Panc1 (cell line): ENCODE measurements at regions not wholly inside any gene's neighbourhood (a gene's known extent, or its start where the extent isn't known, plus 50 kb on each side); places are given as distances from the start of the nearest gene placed in this dataset.

Source experiments
- ATAC-seq: fragments of 200-7000 bp; cut with Tn5 transposase; 2 replicates; pipeline ENCODE4 v1.9.1; 2020; ENCODE audit warnings: mild to moderate bottlenecking, moderate library complexity
- BruUV-seq: library from RNA; stranded (reverse); fragments of 400-500 nt; replicated peaks from 2 replicates; lab custom pipeline; 2021; lab: Mats Ljungman, UMichigan
- CTCF ChIA-PET: fragments of 300-600 bp; sonication (Branson Sonifier 250); formaldehyde crosslinking; loops from one replicate; lab custom pipeline; 2022; ENCODE audit warnings: antibody characterized with exemption; lab: Charles Lee
- POLR2A ChIA-PET: fragments of 300-600 bp; sonication (Branson Sonifier 250); formaldehyde crosslinking; loops from one replicate; lab custom pipeline; 2022; ENCODE audit warnings: antibody characterized with exemption; lab: Charles Lee
- DNase-seq: peaks from one replicate; pipeline ENCODE4 v3.0.0-alpha.2; 2010; ENCODE audit warnings: low read depth, low spot score
- H3K27ac ChIP-seq: 2 replicates; pipeline ENCODE4 v1.5.1; 2011; ENCODE audit warnings: mild to moderate bottlenecking, low read length, inconsistent platforms
- H3K27me3 ChIP-seq: fragments of 200-500 bp; sonication (Bioruptor generic); 2 replicates; pipeline ENCODE4 v1.6.0; 2014; ENCODE audit warnings: low read length, inconsistent platforms; ENCODE audit not compliant: control insufficient read depth, insufficient read depth
- H3K36me3 ChIP-seq: fragments of 200-500 bp; sonication (Bioruptor generic); 2 replicates; pipeline ENCODE4 v1.5.1; 2014; ENCODE audit warnings: inconsistent platforms, mild to moderate bottlenecking, low read length, moderate library complexity; ENCODE audit not compliant: control insufficient read depth, insufficient read depth
- H3K4me1 ChIP-seq: 2 replicates; pipeline ENCODE4 v1.5.1; 2011; ENCODE audit warnings: inconsistent platforms, mild to moderate bottlenecking, low read length, moderate library complexity; ENCODE audit not compliant: control insufficient read depth, insufficient read depth
- H3K4me3 ChIP-seq, 2 experiments: 2 replicates each; pipeline ENCODE4 v1.5.1; 2011 to 2012; ENCODE audit warnings: low read depth in 2 of 2, low read length in 2 of 2, mild to moderate bottlenecking in 2 of 2, inconsistent platforms in 1 of 2, moderate library complexity in 1 of 2
- H3K9me3 ChIP-seq: fragments of 200-500 bp; sonication (Bioruptor generic); 2 replicates; pipeline ENCODE4 v1.5.1; 2014; ENCODE audit warnings: low read depth, mild to moderate bottlenecking, inconsistent platforms, low read length, moderate library complexity; ENCODE audit not compliant: control insufficient read depth, insufficient read depth
- CTCF ChIP-seq: fragments of 450-650 bp; IDR thresholded peaks from 2 replicates; pipeline ENCODE4 v1.5.1; 2017; ENCODE audit warnings: mild to moderate bottlenecking
- POLR2AphosphoS5 ChIP-seq: IDR thresholded peaks from 2 replicates; pipeline ENCODE4 v1.6.1; 2012; ENCODE audit warnings: mild to moderate bottlenecking, low read depth, low read length, moderate library complexity
- REST ChIP-seq, 2 experiments: IDR thresholded peaks; 2 replicates each; pipeline ENCODE4 v1.6.1; 2011 to 2012; ENCODE audit warnings: low read depth in 2 of 2, control low read depth in 1 of 2, low read length in 1 of 2, mild to moderate bottlenecking in 1 of 2, moderate library complexity in 1 of 2; ENCODE audit not compliant: insufficient read depth in 1 of 2
- SIN3A ChIP-seq: IDR thresholded peaks from 2 replicates; pipeline ENCODE4 v1.6.1; 2012; ENCODE audit warnings: low read depth, mild to moderate bottlenecking, low read length, moderate library complexity, borderline replicate concordance; ENCODE audit not compliant: insufficient read depth
- TCF7L2 ChIP-seq: IDR thresholded peaks from 2 replicates; pipeline ENCODE4 v1.6.1; 2011; ENCODE audit warnings: mild to moderate bottlenecking, low read depth, low read length, inconsistent platforms
- in situ Hi-C: cut with HindIII; loops from 2 replicates; pipeline ENCODE4 v1.10.0; 2016; ENCODE audit warnings: low sequenced_read_pairs, low pct_unique_long_range_greater_than_20kb
- intact Hi-C: fragments of 100-400 bp; cut with micrococcal nuclease; formaldehyde crosslinking; loops from one replicate; pipeline ENCODE4 v1.10.0; 2022; ENCODE audit not compliant: unreplicated experiment

DNA sequence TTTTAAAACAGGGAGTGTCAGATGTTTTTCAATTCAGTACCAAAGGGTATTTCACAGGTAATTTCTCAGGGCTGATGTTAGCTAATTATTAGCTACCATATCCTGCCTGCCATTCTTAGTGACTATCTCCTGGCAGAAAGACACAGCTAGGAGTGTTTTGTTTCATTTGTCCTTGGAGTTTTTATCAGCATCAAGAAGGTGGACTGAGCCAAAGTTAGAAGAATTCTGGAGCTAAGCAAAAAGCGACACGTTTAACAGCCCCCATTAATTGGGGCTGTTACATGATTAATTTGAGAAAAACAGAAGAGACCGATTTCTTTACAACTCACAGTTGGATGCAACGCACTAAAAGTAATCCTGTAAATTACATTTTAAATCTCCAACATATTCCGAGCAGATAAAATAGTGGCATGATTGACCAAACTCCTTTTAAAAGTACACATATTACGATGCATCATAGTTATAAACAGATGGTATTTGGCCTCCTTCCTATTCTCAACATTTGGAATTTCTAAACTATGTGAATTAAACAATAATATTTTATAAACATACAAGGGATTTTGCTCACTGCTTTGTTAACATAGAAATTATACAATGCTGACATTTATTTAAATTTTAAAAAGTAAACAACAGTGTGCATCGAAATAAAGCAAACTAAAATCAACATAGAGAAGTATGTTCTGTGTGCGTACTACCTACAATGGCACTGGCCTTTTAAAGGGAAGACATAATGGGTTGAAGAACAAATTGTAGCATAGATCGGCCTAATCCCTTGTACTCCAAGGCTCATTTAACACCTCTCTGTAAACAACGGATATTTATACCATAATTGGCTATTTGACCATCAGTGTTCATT lies 585.1 kb downstream of the ZEB2 start:
- ATAC-seq (no peak), DNase-seq (no peak)
- Histone ChIP-seq H3K4me3 (no peak overlapping the region), H3K4me1 (no peaks in the 10 kb centered on the region), H3K27ac (no peak overlapping the region), H3K36me3 (no peaks in the 10 kb centered on the region), H3K9me3 (no peaks in the 10 kb centered on the region), H3K27me3 (peaks cover 30% of the 10 kb centered on the region)
- intact Hi-C loops (no loop called here), in situ Hi-C loops (no loop called here)
- no TSS peak for BruUV-seq
- CTCF ChIA-PET: no interaction called here
- no peak for TF ChIP-seq CTCF
- no peak for TF ChIP-seq POLR2AphosphoS5
- TF ChIP-seq TCF7L2: no peak
- TF ChIP-seq SIN3A: no peak
- no peak for TF ChIP-seq REST (IDR thresholded peaks at IDR 0.05; ENCODE audit: insufficient read depth in 1 of 2, low read depth in 2 of 2, low read length in 1 of 2)
- POLR2A ChIA-PET: no interaction called here

- H3K27ac ChIP-seq: no peak overlapping the region
- POLR2A ChIA-PET: no interaction called here
- no peaks in the 10 kb centered on the region for H3K4me1 ChIP-seq
- no peak for DNase-seq
- H3K27me3 ChIP-seq: peaks cover 27% of the 10 kb centered on the region
- TF ChIP-seq POLR2AphosphoS5: no peak
- TF ChIP-seq SIN3A: no peak
- TF ChIP-seq TCF7L2: no peak
- no peak for TF ChIP-seq CTCF
- TF ChIP-seq REST (IDR thresholded peaks at IDR 0.05; ENCODE audit: insufficient read depth in 1 of 2, low read depth in 2 of 2, low read length in 1 of 2): no peak
- BruUV-seq: no TSS peak
- no peaks in the 10 kb centered on the region for H3K36me3 ChIP-seq
- no peaks in the 10 kb centered on the region for H3K9me3 ChIP-seq
- intact Hi-C loops: no loop called here
- no peak overlapping the region for H3K4me3 ChIP-seq
- ATAC-seq: no peak
- CTCF ChIA-PET: no interaction called here
- in situ Hi-C loops: no loop called here
Measured at GRCh38 chr2:143933946-143934569, 585.9 kb downstream of the ZEB2 start.
